ENCODE measurements at regions not wholly inside any gene's neighbourhood (a gene's known extent, or its start where the extent isn't known, plus 50 kb on each side); places are given as distances from the start of the nearest gene placed in this dataset.

GRCh38 chr7:10325395-10325794 is 648.3 kb upstream of the PHF14 start:
- no peak for TF ChIP-seq CTCF (IDR thresholded peaks at IDR 0.05)
- intact Hi-C loops (cut with DNase I, micrococcal nuclease) = no loop called here
- no peaks in the 10 kb centered on the region for H3K36me3 ChIP-seq (ENCODE audit: low read depth)
- DNase-seq (no peak), ATAC-seq (no peak)
- H3K9me3 ChIP-seq = peaks cover 11% of the 10 kb centered on the region
- H3K4me3 ChIP-seq = no peak overlapping the region
- H3K4me1 ChIP-seq (ENCODE audit: low read depth) = no peaks in the 10 kb centered on the region

- DNase-seq (no peak), ATAC-seq (no peak)
- no peak for TF ChIP-seq CTCF (IDR thresholded peaks at IDR 0.05)
- H3K4me1 ChIP-seq (ENCODE audit: low read depth) = no peaks in the 10 kb centered on the region
- peaks cover 7% of the 10 kb centered on the region for H3K9me3 ChIP-seq
- intact Hi-C loops (cut with DNase I, micrococcal nuclease) = no loop called here
- H3K36me3 ChIP-seq (ENCODE audit: low read depth) = no peaks in the 10 kb centered on the region
- H3K4me3 ChIP-seq = no peak overlapping the region
Measured at GRCh38 chr7:10343108-10343507, 630.6 kb upstream of the PHF14 start.

- TF ChIP-seq CTCF (IDR thresholded peaks at IDR 0.05) = no peak
- H3K4me3 ChIP-seq = no peak overlapping the region
- intact Hi-C loops (cut with DNase I, micrococcal nuclease) = no loop called here
- DNase-seq (no peak), ATAC-seq (no peak)
- no peaks in the 10 kb centered on the region for H3K36me3 ChIP-seq (ENCODE audit: low read depth)
- H3K4me1 ChIP-seq (ENCODE audit: low read depth) = no peaks in the 10 kb centered on the region
- H3K9me3 ChIP-seq = peaks cover 2% of the 10 kb centered on the region
Measured at GRCh38 chr7:10346032-10346431, 627.6 kb upstream of the PHF14 start.

- H3K9me3 ChIP-seq = peaks cover 59% of the 10 kb centered on the region
- TF ChIP-seq CTCF (IDR thresholded peaks at IDR 0.05) = no peak
- H3K4me1 ChIP-seq (ENCODE audit: low read depth) = no peaks in the 10 kb centered on the region
- no peaks in the 10 kb centered on the region for H3K36me3 ChIP-seq (ENCODE audit: low read depth)
- H3K4me3 ChIP-seq = no peak overlapping the region
- ATAC-seq (no peak), DNase-seq (no peak)
- intact Hi-C loops (cut with DNase I, micrococcal nuclease) = no loop called here
Measured at GRCh38 chr7:10355816-10356215, 617.9 kb upstream of the PHF14 start.

DNA sequence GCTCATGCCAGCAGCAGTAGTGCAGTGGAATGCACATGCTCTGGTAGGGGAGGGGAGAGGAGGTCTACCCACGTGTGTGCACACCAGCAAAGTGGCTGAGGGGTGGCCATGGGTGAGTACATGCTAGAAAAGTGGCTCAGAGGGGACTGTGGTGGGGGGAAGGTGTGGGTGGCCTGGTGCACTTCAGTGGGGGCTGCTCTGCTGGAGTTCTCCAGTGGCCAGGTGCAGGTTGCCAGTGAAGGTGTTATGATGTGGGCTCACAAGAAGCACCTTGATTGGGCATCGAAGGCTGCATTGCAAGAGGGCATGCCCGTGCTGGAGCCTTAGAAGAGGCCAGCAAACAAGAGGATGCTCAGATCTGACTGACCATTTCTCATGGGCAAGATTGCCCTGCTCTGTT is 613.6 kb upstream of the PHF14 start:
- Histone ChIP-seq H3K4me3 (no peak overlapping the region), H3K4me1 (ENCODE audit: low read depth) (no peaks in the 10 kb centered on the region), H3K9me3 (peaks cover 68% of the 10 kb centered on the region), H3K36me3 (ENCODE audit: low read depth) (no peaks in the 10 kb centered on the region)
- ATAC-seq (no peak), DNase-seq (no peak)
- TF ChIP-seq CTCF (IDR thresholded peaks at IDR 0.05) = no peak
- intact Hi-C loops (cut with DNase I, micrococcal nuclease) = no loop called here

DNA sequence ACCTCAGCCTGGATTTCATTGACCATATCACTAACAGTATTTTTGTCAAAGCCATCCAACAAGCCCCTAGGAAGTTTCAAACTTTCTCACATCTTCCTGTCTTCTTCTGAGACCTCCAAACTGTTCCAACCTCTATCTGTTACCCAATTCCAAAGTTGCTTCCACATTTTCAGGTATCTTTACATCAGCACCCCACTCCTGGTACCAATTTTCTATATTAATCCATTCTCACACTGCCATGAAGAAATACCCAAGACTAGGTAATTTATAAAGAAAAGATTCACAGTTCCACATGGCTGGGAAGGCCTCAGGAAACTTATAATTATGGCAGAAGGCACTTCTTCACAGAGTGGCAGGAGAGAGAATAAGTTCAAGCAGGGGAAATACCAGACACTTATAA is 571.9 kb upstream of the PHF14 start:
- intact Hi-C loops (cut with DNase I, micrococcal nuclease) = no loop called here
- H3K4me3 ChIP-seq = no peak overlapping the region
- TF ChIP-seq CTCF (IDR thresholded peaks at IDR 0.05) = no peak
- no peaks in the 10 kb centered on the region for H3K4me1 ChIP-seq (ENCODE audit: low read depth)
- DNase-seq (no peak), ATAC-seq (no peak)
- H3K9me3 ChIP-seq = peaks cover 27% of the 10 kb centered on the region
- H3K36me3 ChIP-seq (ENCODE audit: low read depth) = no peaks in the 10 kb centered on the region
